BJ (cell line): ENCODE measurements at regions not wholly inside any gene's neighbourhood (a gene's known extent, or its start where the extent isn't known, plus 50 kb on each side); places are given as distances from the start of the nearest gene placed in this dataset.

ENCODE experiments used
- CTCF ChIA-PET: fragments of 350-600 bp; formaldehyde crosslinking; extraction: SDS; loops from one replicate; lab custom pipeline; 2021; ENCODE audit warnings: antibody characterized with exemption, inconsistent platforms; lab: Yijun Ruan, JAX
- POLR2A ChIA-PET: fragments of 300-600 bp; sonication (Branson Sonifier 250); formaldehyde crosslinking; extraction: SDS; loops from one replicate; lab custom pipeline; 2021; ENCODE audit warnings: antibody characterized with exemption; lab: Charles Lee
- DNase-seq: peaks from one replicate; pipeline ENCODE4 v3.0.0-alpha.2; 2011; ENCODE audit warnings: low read depth
- H3K27me3 ChIP-seq: 2 replicates; pipeline ENCODE4 v1.6.0; 2011; ENCODE audit warnings: low read length; ENCODE audit not compliant: control insufficient read depth, insufficient read depth
- H3K36me3 ChIP-seq: 2 replicates; pipeline ENCODE4 v1.5.1; 2011; ENCODE audit warnings: low read length; ENCODE audit not compliant: control insufficient read depth, insufficient read depth
- H3K4me3 ChIP-seq: 2 replicates; pipeline ENCODE4 v1.5.1; 2011; ENCODE audit warnings: low read depth, mild to moderate bottlenecking, control low read depth, low read length
- CTCF ChIP-seq: IDR thresholded peaks from 2 replicates; pipeline ENCODE4 v1.5.1; 2011; ENCODE audit warnings: low read depth, mild to moderate bottlenecking, control low read depth, inconsistent platforms, low read length, moderate library complexity; ENCODE audit not compliant: insufficient read depth

GRCh38 chr14:84071061-84071460, 1458.9 kb upstream of the FLRT2 start:
- Histone ChIP-seq H3K27me3 (no peaks in the 10 kb centered on the region), H3K36me3 (no peaks in the 10 kb centered on the region), H3K4me3 (no peak overlapping the region)
- DNase-seq: no peak
- CTCF ChIA-PET: no interaction called here
- TF ChIP-seq CTCF: no peak
- POLR2A ChIA-PET: no interaction called here

GRCh38 chr14:84074626-84075025, 1455.3 kb upstream of the FLRT2 start:
- no peaks in the 10 kb centered on the region for H3K27me3 ChIP-seq
- TF ChIP-seq CTCF: no peak
- ChIA-PET CTCF (no interaction called here), POLR2A (no interaction called here)
- DNase-seq: no peak
- H3K4me3 ChIP-seq: no peak overlapping the region
- H3K36me3 ChIP-seq: no peaks in the 10 kb centered on the region

GRCh38 chr14:84080944-84081343, 1449.0 kb upstream of the FLRT2 start:
- Histone ChIP-seq H3K36me3 (no peaks in the 10 kb centered on the region), H3K27me3 (no peaks in the 10 kb centered on the region), H3K4me3 (no peak overlapping the region)
- DNase-seq: no peak
- POLR2A ChIA-PET: no interaction called here
- CTCF ChIA-PET: no interaction called here
- no peak for TF ChIP-seq CTCF

- CTCF ChIA-PET: no interaction called here
Observed at GRCh38 chr14:84084056-84084630, 1445.8 kb upstream of the FLRT2 start.

GRCh38 chr14:84085493-84085892, 1444.5 kb upstream of the FLRT2 start:
- H3K36me3 ChIP-seq: no peaks in the 10 kb centered on the region
- no peak overlapping the region for H3K4me3 ChIP-seq
- ChIA-PET POLR2A (no interaction called here), CTCF (no interaction called here)
- DNase-seq: no peak
- TF ChIP-seq CTCF: no peak
- no peaks in the 10 kb centered on the region for H3K27me3 ChIP-seq

More at GRCh38 chr14:84084056-84084630, 1445.8 kb upstream of the FLRT2 start:
- POLR2A ChIA-PET: no interaction called here
- H3K36me3 ChIP-seq: no peaks in the 10 kb centered on the region
- no peak overlapping the region for H3K4me3 ChIP-seq
- no peak for TF ChIP-seq CTCF
- no peak for DNase-seq
- no peaks in the 10 kb centered on the region for H3K27me3 ChIP-seq
